ENCODE measurements at regions not wholly inside any gene's neighbourhood (a gene's known extent, or its start where the extent isn't known, plus 50 kb on each side); places are given as distances from the start of the nearest gene placed in this dataset.

DNA sequence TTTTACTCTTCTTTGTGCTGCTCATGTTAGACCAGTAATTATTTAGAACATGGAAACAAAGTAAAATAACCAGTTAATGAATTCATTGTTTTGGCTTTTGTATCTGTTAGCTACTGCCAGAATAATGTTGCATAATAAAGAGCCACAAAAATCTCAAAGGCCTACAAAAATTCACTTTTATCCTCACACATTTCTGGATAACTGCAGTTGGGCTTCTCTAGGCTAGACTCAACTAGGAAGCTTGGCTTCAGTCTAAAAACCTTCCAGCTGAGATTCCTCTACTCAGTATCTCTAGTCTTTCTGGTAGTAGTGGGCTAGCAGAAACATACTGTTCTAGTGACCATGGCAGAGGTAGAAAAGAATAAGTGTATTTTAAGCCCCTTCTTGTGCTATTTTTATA lies 73.0 kb downstream of the FAT4 start:
- TF ChIP-seq, protein P1, sequence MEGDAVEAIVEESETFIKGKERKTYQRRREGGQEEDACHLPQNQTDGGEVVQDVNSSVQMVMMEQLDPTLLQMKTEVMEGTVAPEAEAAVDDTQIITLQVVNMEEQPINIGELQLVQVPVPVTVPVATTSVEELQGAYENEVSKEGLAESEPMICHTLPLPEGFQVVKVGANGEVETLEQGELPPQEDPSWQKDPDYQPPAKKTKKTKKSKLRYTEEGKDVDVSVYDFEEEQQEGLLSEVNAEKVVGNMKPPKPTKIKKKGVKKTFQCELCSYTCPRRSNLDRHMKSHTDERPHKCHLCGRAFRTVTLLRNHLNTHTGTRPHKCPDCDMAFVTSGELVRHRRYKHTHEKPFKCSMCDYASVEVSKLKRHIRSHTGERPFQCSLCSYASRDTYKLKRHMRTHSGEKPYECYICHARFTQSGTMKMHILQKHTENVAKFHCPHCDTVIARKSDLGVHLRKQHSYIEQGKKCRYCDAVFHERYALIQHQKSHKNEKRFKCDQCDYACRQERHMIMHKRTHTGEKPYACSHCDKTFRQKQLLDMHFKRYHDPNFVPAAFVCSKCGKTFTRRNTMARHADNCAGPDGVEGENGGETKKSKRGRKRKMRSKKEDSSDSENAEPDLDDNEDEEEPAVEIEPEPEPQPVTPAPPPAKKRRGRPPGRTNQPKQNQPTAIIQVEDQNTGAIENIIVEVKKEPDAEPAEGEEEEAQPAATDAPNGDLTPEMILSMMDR (IDR thresholded peaks at IDR 0.05): no peak
- TF ChIP-seq POLR2A (IDR thresholded peaks at IDR 0.05): no peak

All from lower leg skin (tissue), 3 donors.